GM21515 (cell line): ENCODE measurements at regions not wholly inside any gene's neighbourhood (a gene's known extent, or its start where the extent isn't known, plus 50 kb on each side); places are given as distances from the start of the nearest gene placed in this dataset.
A peak's percentile ranks its signal among the peaks of the same experiment; 100 is the strongest.

Experiments
- ATAC-seq: cut with Tn5 transposase; IDR thresholded peaks from one replicate; pipeline ENCODE4 v1.9.1; 2021; ENCODE audit not compliant: unreplicated experiment

- no peak for ATAC-seq
These were observed 52.8 kb upstream of the DHX15 start for GRCh38 chr4:24637173-24637572.

- no peak for ATAC-seq
These were observed 54.1 kb upstream of the DHX15 start for GRCh38 chr4:24638396-24638875.

GRCh38 chr4:24639714-24640113, 55.4 kb upstream of the DHX15 start:
- no peak for ATAC-seq

- ATAC-seq: no peak
These were observed 56.0 kb upstream of the DHX15 start for GRCh38 chr4:24640366-24640765.

GRCh38 chr4:24642981-24643547, 58.7 kb upstream of the DHX15 start:
- ATAC-seq: no peak

- ATAC-seq: no peak
These were observed 59.6 kb upstream of the DHX15 start for GRCh38 chr4:24643774-24644520.

GRCh38 chr4:24644983-24645764, 60.8 kb upstream of the DHX15 start:
- no peak for ATAC-seq

- no peak for ATAC-seq
These were observed 61.6 kb upstream of the DHX15 start for GRCh38 chr4:24645765-24646550.

- no peak for ATAC-seq
These were observed 62.6 kb upstream of the DHX15 start for GRCh38 chr4:24646798-24647460.

GRCh38 chr4:24650849-24651640, 66.7 kb upstream of the DHX15 start:
- no peak for ATAC-seq

- ATAC-seq: no peak
These were observed 71.0 kb upstream of the DHX15 start for GRCh38 chr4:24655326-24655725.

- no peak for ATAC-seq
These were observed 71.6 kb upstream of the DHX15 start for GRCh38 chr4:24655971-24656370.

GRCh38 chr4:24656906-24657305, 72.6 kb upstream of the DHX15 start:
- ATAC-seq: no peak

- peak; percentile 91 for ATAC-seq
These were observed 73.6 kb upstream of the DHX15 start for GRCh38 chr4:24657768-24658617.

- ATAC-seq: no peak
These were observed 75.0 kb upstream of the DHX15 start for GRCh38 chr4:24659241-24659961.

GRCh38 chr4:24662056-24662455, 77.7 kb upstream of the DHX15 start:
- no peak for ATAC-seq

- ATAC-seq: no peak
These were observed 78.2 kb upstream of the DHX15 start for GRCh38 chr4:24662542-24662941.

- ATAC-seq: no peak
These were observed 80.6 kb upstream of the DHX15 start for GRCh38 chr4:24664956-24665355.
